Spinal cord (tissue), 9 donors: ENCODE measurements at regions not wholly inside any gene's neighbourhood (a gene's known extent, or its start where the extent isn't known, plus 50 kb on each side); places are given as distances from the start of the nearest gene placed in this dataset.
"Not testable (repeated sequence)": the region's sequence is repeated elsewhere in the genome, so short reads cannot be mapped to it uniquely, and the experiment has no call there.

Experiments
- DNase-seq, 6 donors: peaks; one replicate each; pipeline versions ENCODE4 v3.0.0 to v3.0.0-alpha.2; 2013 to 2015; ENCODE audit warnings: low spot score in 6 of 6, low read depth in 4 of 6
- H3K27ac ChIP-seq: one replicate; pipeline ENCODE4 v1.5.1; 2013; ENCODE audit warnings: low read depth, low read length, control low read depth
- H3K27me3 ChIP-seq: one replicate; pipeline ENCODE4 v1.6.1; 2013; ENCODE audit warnings: low read length; ENCODE audit not compliant: control insufficient read depth, insufficient read depth
- H3K36me3 ChIP-seq: one replicate; pipeline ENCODE4 v1.6.1; 2013; ENCODE audit warnings: low read length; ENCODE audit not compliant: control insufficient read depth, insufficient read depth
- H3K4me1 ChIP-seq: one replicate; pipeline ENCODE4 v1.6.1; 2013; ENCODE audit warnings: low read length; ENCODE audit not compliant: control insufficient read depth, insufficient read depth
- H3K4me3 ChIP-seq: one replicate; pipeline ENCODE4 v1.5.1; 2013; ENCODE audit warnings: low read depth, low read length, control low read depth
- H3K9me3 ChIP-seq: one replicate; pipeline ENCODE4 v1.6.1; 2013; ENCODE audit warnings: low read length; ENCODE audit not compliant: control insufficient read depth, insufficient read depth
- WGBS: methylation state at CpG from one replicate; pipeline ENCODE4 v1.1.5; 2013; ENCODE audit warnings: missing lambda C conversion rate; ENCODE audit not compliant: insufficient coverage; 5-methylcytosine and 5-hydroxymethylcytosine counted together
- donor health status: healthy.

DNA sequence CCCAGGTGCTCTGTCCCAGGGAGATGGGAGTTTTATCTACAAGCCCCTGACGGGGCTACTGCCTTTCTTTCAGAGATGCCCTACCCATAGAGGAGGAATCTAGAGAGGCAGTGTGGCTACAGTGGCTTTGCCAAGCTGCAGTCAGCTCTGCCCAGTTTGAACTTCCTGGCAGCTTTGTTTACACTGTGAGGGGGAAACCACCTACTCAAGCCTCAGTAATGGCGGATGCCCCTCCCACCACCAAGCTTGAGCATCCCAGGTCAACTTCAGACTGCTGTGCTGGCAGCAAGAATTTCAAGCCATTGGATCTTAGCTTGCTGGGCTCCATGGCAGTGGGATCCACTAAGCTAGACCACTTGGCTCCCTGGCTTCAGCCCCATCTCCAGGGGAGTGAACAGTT is 53.1 kb upstream of the TMEM252 start:
- WGBS: 100% methylated on average over 2 of the region's 2 CpGs
- DNase-seq, H3K27me3 ChIP-seq: not testable (repeated sequence)

DNA sequence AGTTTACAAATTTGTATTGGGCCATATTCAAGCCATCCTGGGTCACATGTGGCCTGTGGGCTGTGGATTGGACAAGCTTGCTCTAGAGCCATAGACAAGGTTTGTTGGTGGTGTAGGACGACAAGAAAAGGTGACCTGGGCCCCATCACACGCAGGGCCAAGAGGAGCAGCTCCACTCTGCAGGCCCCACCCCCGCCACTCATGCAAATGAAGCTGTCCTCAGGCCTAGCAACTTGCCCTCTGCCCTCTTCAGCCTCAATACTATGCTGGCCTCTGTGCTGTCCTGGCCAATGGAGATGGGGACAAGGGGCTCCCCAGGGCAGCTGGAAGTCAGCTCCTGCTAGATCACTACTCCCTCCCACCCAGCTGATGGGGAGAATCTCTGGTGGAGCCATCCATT is 55.2 kb upstream of the TMEM252 start:
- no peaks in the 10 kb centered on the region for H3K9me3 ChIP-seq
- no peak overlapping the region for H3K4me3 ChIP-seq
- DNase-seq: no peak
- H3K27me3 ChIP-seq: no peaks in the 10 kb centered on the region
- WGBS: 63% methylated on average over 3 of the region's 3 CpGs
- H3K4me1 ChIP-seq: no peaks in the 10 kb centered on the region
- H3K36me3 ChIP-seq: no peaks in the 10 kb centered on the region
- no peak overlapping the region for H3K27ac ChIP-seq

More for the DNA sequence above, 53.1 kb upstream of the TMEM252 start:
- H3K4me3 ChIP-seq, H3K4me1 ChIP-seq, H3K9me3 ChIP-seq, H3K27ac ChIP-seq, H3K36me3 ChIP-seq: not testable (repeated sequence)

DNA sequence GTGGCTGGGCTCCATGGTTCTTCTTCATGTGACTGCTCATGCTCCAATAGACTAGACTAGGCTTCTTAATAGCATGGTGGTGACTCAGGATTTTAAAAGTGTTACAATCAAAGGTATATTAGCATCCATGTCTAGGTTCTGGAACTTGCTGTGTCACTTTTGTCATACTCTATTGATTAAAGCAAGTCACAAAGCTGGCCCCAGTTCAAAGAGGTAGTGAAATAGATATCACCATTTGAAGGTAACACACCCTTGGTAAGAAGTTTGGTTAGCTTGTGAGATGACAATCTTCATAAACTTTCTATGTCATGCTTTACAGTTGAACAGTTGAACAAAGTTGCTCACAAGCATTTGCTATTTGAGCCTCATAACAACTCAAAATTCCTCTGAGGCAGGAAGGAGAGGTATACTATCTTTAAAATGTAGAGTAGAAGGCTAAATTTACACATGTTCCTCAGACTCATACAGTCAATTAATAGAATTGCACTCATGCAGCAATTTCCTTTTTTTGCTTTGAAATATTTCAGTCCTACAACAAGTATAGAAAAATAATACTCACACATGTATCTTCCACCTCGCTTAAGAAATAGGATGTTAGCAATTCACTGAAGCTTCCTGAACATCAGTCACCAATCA is 56.8 kb upstream of the TMEM252 start:
- Histone ChIP-seq H3K27me3 (no peaks in the 10 kb centered on the region), H3K4me1 (no peaks in the 10 kb centered on the region), H3K4me3 (no peak overlapping the region), H3K27ac (no peak overlapping the region), H3K9me3 (no peaks in the 10 kb centered on the region), H3K36me3 (no peaks in the 10 kb centered on the region)
- WGBS: no CpG with 5 or more reads among the region's 1 CpG
- DNase-seq: no peak

DNA sequence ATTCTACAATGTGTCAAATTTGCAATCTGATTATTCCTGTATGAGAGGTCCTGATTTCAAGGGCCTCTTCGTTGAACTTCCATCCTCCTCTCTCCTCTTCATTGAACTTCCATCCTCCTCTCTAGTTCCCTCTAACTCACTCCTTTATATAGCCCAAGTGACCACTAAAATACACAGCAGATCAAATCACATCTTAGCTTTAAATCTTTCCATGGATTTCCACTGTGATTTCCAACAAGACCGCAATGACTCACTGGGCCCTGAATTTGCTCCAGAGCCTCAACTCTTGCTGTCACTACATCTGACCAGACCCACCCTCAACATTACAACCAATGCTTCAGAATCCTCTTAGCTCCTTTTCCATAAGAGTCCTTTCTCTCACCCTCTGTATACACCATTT is 59.1 kb upstream of the TMEM252 start:
- 90% methylated on average over 2 of the region's 2 CpGs for whole genome bisulfite sequencing
- no peak overlapping the region for H3K4me3 ChIP-seq
- DNase-seq: no peak
- no peaks in the 10 kb centered on the region for H3K36me3 ChIP-seq
- H3K27me3 ChIP-seq: no peaks in the 10 kb centered on the region
- H3K27ac ChIP-seq: no peak overlapping the region
- no peaks in the 10 kb centered on the region for H3K9me3 ChIP-seq
- H3K4me1 ChIP-seq: no peaks in the 10 kb centered on the region

DNA sequence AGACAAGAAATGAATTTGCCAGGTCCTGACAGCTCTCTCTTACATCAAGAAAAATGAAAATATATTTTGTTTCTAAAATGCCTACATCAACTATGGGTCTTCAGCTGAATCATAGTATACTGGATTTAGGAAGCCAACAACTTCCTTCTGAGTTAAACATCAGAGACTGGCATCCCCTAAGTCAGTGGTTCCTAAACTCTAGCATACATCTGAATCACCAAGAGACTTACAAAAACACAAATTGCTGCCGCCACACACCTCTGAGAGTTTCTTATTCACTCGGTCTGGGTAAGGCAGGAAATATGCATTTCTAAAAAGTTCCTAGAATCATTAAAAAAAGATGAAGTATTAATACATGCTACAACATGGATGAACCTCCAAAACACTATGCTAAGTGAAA is 60.4 kb upstream of the TMEM252 start:
- Histone ChIP-seq H3K4me3 (no peak overlapping the region), H3K36me3 (no peaks in the 10 kb centered on the region), H3K27me3 (no peaks in the 10 kb centered on the region), H3K9me3 (no peaks in the 10 kb centered on the region), H3K4me1 (no peaks in the 10 kb centered on the region), H3K27ac (no peak overlapping the region)
- no peak for DNase-seq
- WGBS: no CpG with 5 or more reads among the region's 2 CpGs

DNA sequence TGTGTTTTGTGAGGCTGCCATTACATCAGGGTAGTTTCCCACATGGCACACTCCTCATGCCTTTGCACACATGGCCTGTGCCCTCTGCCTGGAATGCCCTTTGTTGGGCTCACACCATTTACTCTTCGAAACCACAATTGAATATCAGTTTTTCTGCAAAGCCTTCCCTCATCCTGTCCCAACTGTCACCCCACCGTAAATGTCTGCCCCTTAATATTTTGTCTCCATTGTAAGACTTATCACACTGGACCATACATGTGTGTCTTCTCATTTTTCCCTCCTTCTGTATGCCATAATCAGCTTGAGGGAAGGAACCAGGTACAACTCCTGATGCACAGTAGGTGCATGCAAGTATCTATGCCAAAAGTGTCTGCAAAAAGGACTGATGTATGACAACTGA is 62.7 kb upstream of the TMEM252 start:
- Histone ChIP-seq H3K9me3 (no peaks in the 10 kb centered on the region), H3K4me1 (no peaks in the 10 kb centered on the region)

DNA sequence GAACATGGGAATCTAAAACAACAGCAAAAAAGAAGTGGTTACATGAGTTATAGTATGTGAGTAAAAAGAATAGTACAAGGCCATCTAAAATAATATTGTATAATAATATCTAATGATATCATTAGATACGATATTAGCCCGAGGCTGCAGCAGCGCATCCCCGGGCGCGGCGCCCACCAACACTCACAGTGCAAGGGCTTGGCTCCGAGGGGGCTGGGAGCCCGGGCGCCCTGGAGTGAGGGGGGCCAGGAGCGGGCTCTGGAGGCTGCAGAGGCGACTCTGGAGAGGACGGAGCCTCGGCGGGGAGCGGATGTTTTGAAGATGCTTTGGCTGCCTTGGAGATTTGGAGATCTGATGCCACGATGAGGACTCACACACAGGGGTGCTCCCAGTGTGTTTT is 68.1 kb upstream of the TMEM252 start:
- Histone ChIP-seq H3K27ac (no peak overlapping the region), H3K4me1 (no peaks in the 10 kb centered on the region), H3K9me3 (no peaks in the 10 kb centered on the region), H3K36me3 (no peaks in the 10 kb centered on the region), H3K4me3 (no peak overlapping the region), H3K27me3 (no peaks in the 10 kb centered on the region)
- 92% methylated on average over 16 of the region's 17 CpGs for WGBS
- DNase-seq: no peak

More for the DNA sequence above, 62.7 kb upstream of the TMEM252 start:
- WGBS: 96% methylated on average over 2 of the region's 2 CpGs
- DNase-seq: no peak
- no peaks in the 10 kb centered on the region for H3K36me3 ChIP-seq
- H3K4me3 ChIP-seq: no peak overlapping the region
- H3K27me3 ChIP-seq: no peaks in the 10 kb centered on the region
- no peak overlapping the region for H3K27ac ChIP-seq

DNA sequence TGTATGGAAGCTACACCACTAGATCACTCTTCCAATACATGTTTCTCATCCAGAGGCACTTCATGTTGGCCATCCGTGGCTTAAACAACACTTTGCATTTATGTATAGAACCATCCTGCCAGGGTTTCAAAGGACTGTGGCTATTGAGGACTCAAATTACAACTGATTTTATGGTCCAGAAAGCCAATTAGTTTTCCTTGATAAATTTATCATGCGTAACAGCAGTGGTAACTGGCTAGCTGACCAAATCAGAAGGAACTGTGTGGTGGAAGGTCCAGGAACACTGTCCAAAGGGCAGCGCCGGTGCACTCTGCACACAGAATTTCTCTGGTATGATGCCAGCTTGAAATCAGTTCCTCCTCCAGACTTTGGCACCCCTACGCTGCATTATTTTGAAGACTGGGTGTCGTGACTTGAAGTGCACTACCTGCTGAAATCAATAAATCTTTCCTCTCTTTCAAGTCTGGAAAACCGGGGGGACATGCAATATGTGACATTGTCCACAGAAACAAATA is 69.3 kb upstream of the TMEM252 start:
- no peak for DNase-seq
- H3K4me3 ChIP-seq: no peak overlapping the region
- H3K27me3 ChIP-seq: no peaks in the 10 kb centered on the region
- no peaks in the 10 kb centered on the region for H3K36me3 ChIP-seq
- WGBS: 89% methylated on average over 3 of the region's 7 CpGs
- no peaks in the 10 kb centered on the region for H3K4me1 ChIP-seq
- H3K9me3 ChIP-seq: no peaks in the 10 kb centered on the region
- no peak overlapping the region for H3K27ac ChIP-seq

DNA sequence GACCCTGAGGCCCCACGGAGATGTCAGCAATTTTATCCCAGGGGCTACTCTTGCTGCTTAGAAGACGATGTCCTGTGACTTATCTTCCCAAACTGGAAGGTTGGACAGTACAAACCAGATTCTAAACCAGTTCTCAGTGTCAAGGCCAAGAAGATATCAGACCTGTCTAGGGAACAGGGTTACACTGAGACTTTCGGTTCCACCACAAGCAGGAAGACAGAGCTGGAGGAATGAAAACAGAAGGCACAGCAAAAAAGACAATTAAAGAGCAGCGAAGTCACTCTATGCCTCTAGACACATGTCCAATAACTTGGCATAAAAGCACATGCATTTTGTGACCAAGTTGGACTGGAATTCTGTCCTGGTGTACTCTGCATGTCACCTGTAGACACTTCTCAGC is 73.4 kb upstream of the TMEM252 start:
- Histone ChIP-seq H3K27ac (no peak overlapping the region), H3K9me3 (no peaks in the 10 kb centered on the region), H3K4me1 (no peaks in the 10 kb centered on the region), H3K36me3 (no peaks in the 10 kb centered on the region), H3K4me3 (no peak overlapping the region), H3K27me3 (no peaks in the 10 kb centered on the region)
- no peak for DNase-seq
- WGBS: 88% methylated on average over 4 of the region's 4 CpGs

DNA sequence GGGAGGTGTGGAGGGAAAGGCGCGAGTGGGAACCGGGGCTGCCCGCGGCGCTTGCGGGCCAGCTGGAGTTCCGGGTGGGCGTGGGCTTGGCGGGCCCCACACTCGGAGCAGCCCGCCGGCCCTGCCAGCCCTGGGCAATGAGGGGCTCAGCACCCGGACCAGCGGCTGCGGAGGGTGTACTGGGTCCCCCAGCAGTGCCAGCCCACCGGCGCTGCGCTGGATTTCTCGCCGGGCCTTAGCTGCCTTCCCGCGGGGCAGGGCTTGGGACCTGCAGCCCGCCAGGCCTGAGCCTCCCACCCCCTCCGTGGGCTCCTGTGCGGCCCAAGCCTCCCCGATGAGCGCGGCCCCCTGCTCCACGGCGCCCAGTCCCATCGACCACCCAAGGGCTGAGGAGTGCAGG is 76.3 kb upstream of the TMEM252 start:
- 96% methylated on average over 32 of the region's 32 CpGs for whole genome bisulfite sequencing
- not testable (repeated sequence) for H3K27ac ChIP-seq, H3K4me3 ChIP-seq, H3K4me1 ChIP-seq, H3K9me3 ChIP-seq, H3K36me3 ChIP-seq, DNase-seq, H3K27me3 ChIP-seq
